ENCODE measurements at regions not wholly inside any gene's neighbourhood (a gene's known extent, or its start where the extent isn't known, plus 50 kb on each side); places are given as distances from the start of the nearest gene placed in this dataset.

GRCh38 chr17:71849783-71850768 is 270.7 kb upstream of the SOX9 start:
- H3K27me3 ChIP-seq (ENCODE audit: control insufficient read depth, insufficient read depth, low read length), result no peaks in the 10 kb centered on the region
- H3K9me3 ChIP-seq (ENCODE audit: control insufficient read depth in 2 of 3, insufficient read depth in 1 of 3, low read length in 3 of 3), result no peaks in the 10 kb centered on the region
- H3K9ac ChIP-seq (ENCODE audit: low read length in 3 of 3), result no peak overlapping the region
- intact Hi-C loops (cut with DNase I), result no loop called here
- DNase-seq (no peak), FAIRE-seq (no peak)
- H3K27ac ChIP-seq (ENCODE audit: low read depth in 2 of 2, low read length in 2 of 2), result no peak overlapping the region
- TF ChIP-seq CTCF (IDR thresholded peaks at IDR 0.05; ENCODE audit: borderline replicate concordance, extremely low read depth, insufficient read depth), result no peak
- no peaks in the 10 kb centered on the region for H3K4me1 ChIP-seq (ENCODE audit: control insufficient read depth in 2 of 3, insufficient read depth in 2 of 3, low read depth in 1 of 3, low read length in 3 of 3)
- H3K36me3 ChIP-seq (ENCODE audit: control insufficient read depth in 2 of 3, insufficient read depth in 3 of 3, low read length in 3 of 3), result no peaks in the 10 kb centered on the region
- no peak overlapping the region for H3K4me3 ChIP-seq (ENCODE audit: low read length in 3 of 3)

DNA sequence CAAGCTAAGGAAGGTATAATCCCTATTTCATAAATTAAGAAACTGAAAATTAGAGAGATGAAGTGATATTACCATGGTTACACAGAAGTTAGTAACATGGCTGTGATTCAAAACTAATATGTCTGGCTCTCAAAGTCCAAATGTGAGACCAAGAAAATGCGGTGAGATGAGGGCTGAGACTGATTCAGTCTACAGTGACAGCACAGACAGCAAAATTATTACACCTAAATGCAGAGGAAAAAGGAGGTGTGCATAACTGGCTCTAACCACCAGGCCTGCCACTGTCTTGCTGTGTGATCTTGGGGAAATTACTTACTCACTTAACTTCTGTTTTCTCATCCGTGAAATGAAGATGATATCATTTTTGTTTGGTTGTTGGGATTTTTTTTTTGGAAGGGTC is 270.0 kb upstream of the SOX9 start:
- H3K27ac ChIP-seq (ENCODE audit: low read depth in 2 of 2, low read length in 2 of 2), result no peak overlapping the region
- intact Hi-C loops (cut with DNase I), result no loop called here
- H3K4me3 ChIP-seq (ENCODE audit: low read length in 3 of 3), result no peak overlapping the region
- H3K36me3 ChIP-seq (ENCODE audit: control insufficient read depth in 2 of 3, insufficient read depth in 3 of 3, low read length in 3 of 3), result no peaks in the 10 kb centered on the region
- no peak overlapping the region for H3K9ac ChIP-seq (ENCODE audit: low read length in 3 of 3)
- no peaks in the 10 kb centered on the region for H3K9me3 ChIP-seq (ENCODE audit: control insufficient read depth in 2 of 3, insufficient read depth in 1 of 3, low read length in 3 of 3)
- TF ChIP-seq CTCF (IDR thresholded peaks at IDR 0.05; ENCODE audit: borderline replicate concordance, extremely low read depth, insufficient read depth), result no peak
- FAIRE-seq, result no peak
- H3K4me1 ChIP-seq (ENCODE audit: control insufficient read depth in 2 of 3, insufficient read depth in 2 of 3, low read depth in 1 of 3, low read length in 3 of 3), result no peaks in the 10 kb centered on the region
- no peak for DNase-seq
- no peaks in the 10 kb centered on the region for H3K27me3 ChIP-seq (ENCODE audit: control insufficient read depth, insufficient read depth, low read length)

DNA sequence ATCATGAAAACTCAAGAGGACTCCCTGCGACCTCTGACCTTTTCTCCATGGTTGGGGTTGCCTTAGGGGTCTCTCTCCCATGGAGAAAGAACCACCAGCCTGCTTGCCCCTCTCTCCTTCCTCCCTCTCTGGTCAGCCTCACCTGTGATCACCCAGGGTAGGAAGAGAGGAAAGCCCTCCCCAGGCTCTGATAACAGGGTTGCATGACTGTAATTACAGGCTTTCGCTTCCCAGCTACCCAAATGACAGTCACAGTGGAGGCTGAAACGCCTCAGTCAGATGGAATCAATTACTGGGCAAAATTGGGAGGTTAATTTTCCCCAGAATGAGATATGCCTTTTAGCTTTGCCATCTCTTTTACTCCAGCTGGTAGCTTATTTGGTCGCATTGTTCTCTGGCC is 265.8 kb upstream of the SOX9 start:
- no peak for TF ChIP-seq CTCF (IDR thresholded peaks at IDR 0.05; ENCODE audit: borderline replicate concordance, extremely low read depth, insufficient read depth)
- Histone ChIP-seq H3K27me3 (ENCODE audit: control insufficient read depth, insufficient read depth, low read length) (no peaks in the 10 kb centered on the region), H3K4me3 (ENCODE audit: low read length in 3 of 3) (no peak overlapping the region), H3K4me1 (ENCODE audit: control insufficient read depth in 2 of 3, insufficient read depth in 2 of 3, low read depth in 1 of 3, low read length in 3 of 3) (no peaks in the 10 kb centered on the region), H3K27ac (ENCODE audit: low read depth in 2 of 2, low read length in 2 of 2) (no peak overlapping the region), H3K36me3 (ENCODE audit: control insufficient read depth in 2 of 3, insufficient read depth in 3 of 3, low read length in 3 of 3) (no peaks in the 10 kb centered on the region), H3K9ac (ENCODE audit: low read length in 3 of 3) (no peak overlapping the region), H3K9me3 (ENCODE audit: control insufficient read depth in 2 of 3, insufficient read depth in 1 of 3, low read length in 3 of 3) (no peaks in the 10 kb centered on the region)
- FAIRE-seq (no peak), DNase-seq (no peak)
- intact Hi-C loops (cut with DNase I), result no loop called here

All from kidney (tissue), 13 donors.